IMR-90 (cell line): ENCODE measurements at regions not wholly inside any gene's neighbourhood (a gene's known extent, or its start where the extent isn't known, plus 50 kb on each side); places are given as distances from the start of the nearest gene placed in this dataset.

ENCODE experiments used
- ATAC-seq: fragments of 200-7000 bp; cut with Tn5 transposase; 2 replicates; pipeline ENCODE4 v1.9.1; 2020; ENCODE audit warnings: low read depth, mild to moderate bottlenecking, moderate library complexity
- BruUV-seq: library from RNA; stranded (reverse); fragments of 400-500 nt; replicated peaks from 2 replicates; lab custom pipeline; 2021; lab: Mats Ljungman, UMichigan
- CTCF ChIA-PET: fragments of 300-600 bp; formaldehyde crosslinking; extraction: SDS; loops from one replicate; lab custom pipeline; 2021; ENCODE audit warnings: antibody characterized with exemption; lab: Yijun Ruan, JAX
- POLR2A ChIA-PET: fragments of 300-600 bp; sonication (Branson Sonifier 250); formaldehyde crosslinking; loops from one replicate; lab custom pipeline; 2022; ENCODE audit warnings: antibody characterized with exemption; ENCODE audit not compliant: unreplicated experiment; lab: Charles Lee
- DNase-seq: peaks from one replicate; pipeline ENCODE4 v3.0.0; 2013
- H2AFZ ChIP-seq: replicated peaks from 2 replicates; pipeline ENCODE3; 2013; ENCODE audit warnings: low read length, mild to moderate bottlenecking; ENCODE audit not compliant: poor library complexity
- H2AK5ac ChIP-seq: 2 replicates; pipeline ENCODE4 v1.6.1; 2013; ENCODE audit warnings: low read depth, low read length, inconsistent platforms
- H2AK9ac ChIP-seq: replicated peaks from 2 replicates; pipeline ENCODE3; 2013; ENCODE audit warnings: mild to moderate bottlenecking, low read depth, low read length, moderate library complexity; ENCODE audit not compliant: poor library complexity
- H2BK120ac ChIP-seq: 2 replicates; pipeline ENCODE4 v1.6.1; 2013; ENCODE audit warnings: low read depth, low read length, inconsistent platforms
- H2BK15ac ChIP-seq: 3 replicates; pipeline ENCODE4 v1.6.1; 2013; ENCODE audit warnings: low read depth, low read length, inconsistent platforms
- H2BK20ac ChIP-seq: 2 replicates; pipeline ENCODE4 v1.6.1; 2013; ENCODE audit warnings: low read depth, mild to moderate bottlenecking, inconsistent platforms, low read length, moderate library complexity
- H2BK5ac ChIP-seq: 2 replicates; pipeline ENCODE4 v1.6.1; 2013; ENCODE audit warnings: mild to moderate bottlenecking, low read depth, low read length, inconsistent platforms; ENCODE audit not compliant: poor library complexity, severe bottlenecking
- H3K14ac ChIP-seq: replicated peaks from 2 replicates; pipeline ENCODE4 v1.6.1; 2013; ENCODE audit warnings: low read depth, low read length, inconsistent platforms
- H3K18ac ChIP-seq: 2 replicates; pipeline ENCODE4 v1.6.1; 2013; ENCODE audit warnings: low read depth, low read length, control low read depth
- H3K23ac ChIP-seq: 2 replicates; pipeline ENCODE4 v1.6.1; 2013; ENCODE audit warnings: low read depth, low read length, inconsistent platforms
- H3K27ac ChIP-seq: 2 replicates; pipeline ENCODE4 v1.5.1; 2013; ENCODE audit warnings: mild to moderate bottlenecking, control low read depth, low read length; ENCODE audit not compliant: insufficient read depth
- H3K27me3 ChIP-seq: 2 replicates; pipeline ENCODE4 v1.6.1; 2013; ENCODE audit warnings: low read length; ENCODE audit not compliant: control insufficient read depth, insufficient read depth
- H3K36me3 ChIP-seq: 2 replicates; pipeline ENCODE4 v1.6.1; 2013; ENCODE audit warnings: low read length, mixed read lengths; ENCODE audit not compliant: control insufficient read depth, insufficient read depth
- H3K4ac ChIP-seq: 2 replicates; pipeline ENCODE4 v1.6.1; 2013; ENCODE audit warnings: low read depth, low read length, inconsistent platforms
- H3K4me1 ChIP-seq: 2 replicates; pipeline ENCODE4 v1.6.1; 2013; ENCODE audit warnings: low read length, mixed read lengths; ENCODE audit not compliant: control insufficient read depth, insufficient read depth
- H3K4me2 ChIP-seq: 2 replicates; pipeline ENCODE4 v1.6.1; 2013; ENCODE audit warnings: low read depth, mild to moderate bottlenecking, control low read depth, low read length, moderate library complexity
- H3K4me3 ChIP-seq: 2 replicates; pipeline ENCODE4 v1.5.1; 2013; ENCODE audit warnings: low read depth, mild to moderate bottlenecking, control low read depth, low read length, moderate library complexity; ENCODE audit not compliant: insufficient read depth
- H3K56ac ChIP-seq: 2 replicates; pipeline ENCODE4 v1.6.1; 2013; ENCODE audit warnings: low read length, inconsistent platforms; ENCODE audit not compliant: insufficient read depth; ENCODE audit errors: extremely low read depth
- H3K79me1 ChIP-seq, 2 experiments: 2 replicates each; pipeline ENCODE4 v1.6.1; 2013; ENCODE audit warnings: low read length in 2 of 2, inconsistent platforms in 1 of 2, low read depth in 1 of 2
- H3K9ac ChIP-seq: 2 replicates; pipeline ENCODE4 v1.6.1; 2013; ENCODE audit warnings: low read depth, low read length, control low read depth
- H3K9me1 ChIP-seq: 2 replicates; pipeline ENCODE4 v1.6.1; 2013; ENCODE audit warnings: low read length, inconsistent platforms; ENCODE audit not compliant: insufficient read depth
- H3K9me3 ChIP-seq: 2 replicates; pipeline ENCODE4 v1.6.1; 2013; ENCODE audit warnings: low read length; ENCODE audit not compliant: control insufficient read depth, insufficient read depth
- H4K20me1 ChIP-seq: 2 replicates; pipeline ENCODE4 v1.6.1; 2013; ENCODE audit warnings: low read length, inconsistent platforms; ENCODE audit not compliant: insufficient read depth
- H4K5ac ChIP-seq: 2 replicates; pipeline ENCODE4 v1.6.1; 2013; ENCODE audit warnings: mild to moderate bottlenecking, low read depth, low read length, control low read depth
- H4K8ac ChIP-seq, 2 experiments: 2 replicates each; pipeline ENCODE4 v1.6.1; 2013; ENCODE audit warnings: low read depth in 2 of 2, low read length in 2 of 2, control low read depth in 1 of 2, inconsistent platforms in 1 of 2
- H4K91ac ChIP-seq: 2 replicates; pipeline ENCODE4 v1.6.1; 2013; ENCODE audit warnings: low read depth, low read length, inconsistent platforms; ENCODE audit not compliant: insufficient read depth
- FOS ChIP-seq: fragments of 150-350 bp; IDR thresholded peaks from 2 replicates; pipeline ENCODE4 v1.6.1; 2016; ENCODE audit warnings: low read depth, low read length
- MAFK ChIP-seq: IDR thresholded peaks from 2 replicates; pipeline ENCODE4 v1.6.1; 2012; ENCODE audit warnings: low read depth, low read length, improper control_type of control experiment
- MXI1 ChIP-seq: IDR thresholded peaks from 2 replicates; pipeline ENCODE4 v1.6.1; 2012; ENCODE audit warnings: low read depth, mild to moderate bottlenecking, low read length, moderate library complexity, borderline replicate concordance
- POLR2A ChIP-seq: IDR thresholded peaks from 2 replicates; pipeline ENCODE4 v1.6.1; 2012; ENCODE audit warnings: mild to moderate bottlenecking, low read depth, low read length
- RCOR1 ChIP-seq: IDR thresholded peaks from 2 replicates; pipeline ENCODE4 v1.6.1; 2012; ENCODE audit warnings: mild to moderate bottlenecking, low read length, improper control_type of control experiment; ENCODE audit not compliant: insufficient replicate concordance
- SMC3 ChIP-seq: fragments of 150-350 bp; IDR thresholded peaks from 2 replicates; pipeline ENCODE4 v1.6.1; 2016; ENCODE audit warnings: low read depth, mild to moderate bottlenecking, antibody characterized with exemption, low read length, moderate library complexity
- WGBS, 2 experiments: methylation state at CpG; one replicate each; pipeline versions ENCODE4 v1.1.5 to v1.1.7; 2013; ENCODE audit warnings: missing lambda C conversion rate in 2 of 2; ENCODE audit not compliant: insufficient read length in 1 of 2; ENCODE audit errors: extremely low coverage in 2 of 2; 5-methylcytosine and 5-hydroxymethylcytosine counted together
- dilution Hi-C: fragments of 300-500 bp; cut with HindIII; formaldehyde crosslinking; loops from one replicate; pipeline ENCODE4 v1.14.3; 2018; ENCODE audit warnings: low sequenced_read_pairs; ENCODE audit not compliant: unreplicated experiment
- in situ Hi-C: fragments of 300-500 bp; cut with MboI; formaldehyde crosslinking; loops from 3 replicates; pipeline ENCODE4 v1.14.3; 2019; ENCODE audit warnings: low sequenced_read_pairs, inconsistent platforms, mixed read lengths
- intact Hi-C: fragments of 100-400 bp; cut with micrococcal nuclease; formaldehyde crosslinking; loops from 2 replicates; pipeline ENCODE4 v1.10.0; 2022

- BruUV-seq: no TSS peak
- Histone ChIP-seq H3K14ac (no peak overlapping the region), H2BK20ac (no peak overlapping the region), H3K4me3 (no peak overlapping the region), H2AK5ac (no peak overlapping the region), H3K18ac (no peak overlapping the region), H4K8ac (no peak overlapping the region), H2AK9ac (no peak overlapping the region), H3K9ac (no peak overlapping the region), H3K4me2 (no peak overlapping the region), H2AFZ (no peak overlapping the region), H3K36me3 (no peaks in the 10 kb centered on the region), H3K4ac (no peak overlapping the region), H2BK15ac (no peak overlapping the region), H2BK120ac (no peak overlapping the region), H3K56ac (no peak overlapping the region), H4K20me1 (no peaks in the 10 kb centered on the region), H2BK5ac (no peak overlapping the region), H3K23ac (no peak overlapping the region), H3K27me3 (no peaks in the 10 kb centered on the region), H3K9me1 (no peaks in the 10 kb centered on the region), H4K5ac (no peak overlapping the region), H3K27ac (no peak overlapping the region), H3K9me3 (no peaks in the 10 kb centered on the region), H3K4me1 (no peaks in the 10 kb centered on the region), H4K91ac (no peak overlapping the region), H3K79me1 (no peaks in the 10 kb centered on the region)
- no CpG with 5 or more reads among the region's 2 CpGs for WGBS, 2 experiments
- dilution Hi-C loops: no loop called here
- ChIA-PET POLR2A (no interaction called here), CTCF (no interaction called here)
- in situ Hi-C loops: no loop called here
- ATAC-seq: no peak
- no peak for TF ChIP-seq SMC3
- no peak for TF ChIP-seq RCOR1
- no peak for TF ChIP-seq FOS
- no peak for TF ChIP-seq MAFK
- no peak for TF ChIP-seq POLR2A
- no peak for TF ChIP-seq MXI1
- no peak for DNase-seq
- intact Hi-C loops: no loop called here
Measured at GRCh38 chr17:55903028-55903690, 152.3 kb downstream of the PCTP start.
